ENCODE measurements at regions not wholly inside any gene's neighbourhood (a gene's known extent, or its start where the extent isn't known, plus 50 kb on each side); places are given as distances from the start of the nearest gene placed in this dataset.
"Not testable (repeated sequence)": the region's sequence is repeated elsewhere in the genome, so short reads cannot be mapped to it uniquely, and the experiment has no call there.

DNA sequence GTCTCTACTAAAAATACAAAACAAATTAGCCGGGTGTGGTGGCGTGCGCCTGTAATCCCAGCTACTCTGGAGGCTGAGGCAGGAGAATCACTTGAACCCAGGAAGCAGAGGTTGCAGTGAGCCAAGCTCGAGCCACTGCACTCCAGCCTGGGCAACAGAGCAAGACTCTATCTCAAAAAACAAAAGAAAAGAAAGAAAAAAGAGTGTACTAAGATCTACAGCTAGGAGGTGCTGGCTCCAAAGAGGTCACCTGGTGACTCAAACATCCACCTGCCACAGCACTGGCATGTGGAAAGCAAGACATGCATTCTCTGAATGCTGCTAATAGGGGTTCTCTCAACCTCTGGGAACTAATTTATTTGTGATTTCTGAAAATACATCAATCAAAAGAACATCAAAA, 167.5 kb upstream of the MARCKS start:
- DNase-seq: not testable (repeated sequence)

DNA sequence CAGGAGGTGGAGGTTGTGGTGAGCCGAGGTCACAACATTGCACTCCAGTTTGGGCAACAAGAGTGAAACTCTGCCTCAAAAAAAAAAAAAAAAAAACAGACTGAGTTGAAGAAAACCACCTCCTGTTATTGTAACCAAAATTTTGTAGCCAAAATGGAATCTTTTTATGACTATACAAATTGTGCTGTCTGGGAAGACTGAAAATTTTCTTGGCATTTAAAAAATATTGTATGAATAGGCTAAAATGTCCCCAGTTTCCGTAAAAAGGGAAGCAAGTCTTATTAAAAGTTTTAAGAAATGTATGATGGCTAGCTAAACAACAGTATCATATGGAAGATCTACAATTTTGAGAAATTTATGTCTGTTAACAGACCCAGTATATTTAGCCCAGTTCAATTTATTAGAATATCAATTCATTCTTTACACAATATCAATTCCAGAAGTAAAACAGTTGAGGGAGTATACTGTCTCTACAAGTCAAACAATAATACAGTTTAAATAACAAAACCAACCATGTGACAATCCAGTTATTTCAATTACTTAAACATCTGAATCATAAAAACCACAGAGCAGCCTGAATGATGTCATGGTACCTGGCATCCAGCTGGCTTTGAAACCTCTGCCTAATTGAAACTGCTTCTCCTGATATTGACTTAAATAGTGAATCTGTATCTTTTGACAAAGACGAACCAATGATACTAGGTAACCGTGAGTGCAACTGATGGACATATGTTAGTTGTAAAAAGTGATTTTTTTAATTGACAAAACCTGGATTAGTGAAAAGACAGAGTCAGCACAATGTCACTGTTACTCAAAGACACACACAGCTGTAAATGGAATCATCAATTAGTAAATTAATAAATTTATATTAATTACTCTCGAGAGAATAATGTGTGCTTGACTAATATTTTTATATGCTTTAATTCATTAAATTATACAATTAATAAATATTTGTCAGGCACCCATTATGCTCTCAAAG, 166.6 kb upstream of the MARCKS start:
- peak; percentile 85 for DNase-seq

DNA sequence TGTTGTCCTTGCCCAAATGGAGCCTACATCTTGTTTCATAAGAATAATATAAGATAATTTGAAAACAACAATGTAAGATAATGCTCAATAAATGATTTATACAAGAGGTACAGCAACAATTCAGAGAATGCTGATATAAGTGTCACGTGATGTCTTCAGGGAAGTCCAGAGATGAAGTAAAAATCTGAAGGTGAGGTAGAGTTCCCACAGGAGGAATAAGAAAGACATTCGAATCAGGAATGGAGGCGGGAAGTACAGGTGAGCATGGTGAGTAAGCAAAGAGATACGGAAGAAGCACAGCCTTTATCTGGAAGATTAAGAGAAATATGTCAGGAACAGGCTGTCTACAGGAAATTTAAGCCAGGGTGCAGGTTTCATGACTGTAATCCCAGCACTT, 165.9 kb upstream of the MARCKS start:
- no peak for DNase-seq

DNA sequence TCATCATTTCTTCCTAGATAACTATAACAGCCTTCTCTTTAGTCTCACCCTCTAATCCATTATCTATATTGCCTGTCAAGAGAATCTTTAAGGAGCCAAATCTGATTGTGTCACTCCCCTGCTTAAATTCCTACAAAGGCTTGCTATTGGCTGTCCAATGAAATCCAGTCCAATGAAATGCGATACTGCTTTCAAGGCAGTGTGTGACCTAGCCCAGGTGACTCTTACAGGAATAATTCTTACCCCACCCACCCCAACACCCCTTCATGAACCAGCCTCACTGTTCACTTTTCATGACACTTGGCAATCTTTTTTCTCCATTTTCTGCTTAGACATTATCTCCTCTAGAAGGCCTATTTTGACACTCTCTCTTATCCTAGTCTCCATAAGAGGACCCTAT, 163.3 kb upstream of the MARCKS start:
- no peak for DNase-seq

DNA sequence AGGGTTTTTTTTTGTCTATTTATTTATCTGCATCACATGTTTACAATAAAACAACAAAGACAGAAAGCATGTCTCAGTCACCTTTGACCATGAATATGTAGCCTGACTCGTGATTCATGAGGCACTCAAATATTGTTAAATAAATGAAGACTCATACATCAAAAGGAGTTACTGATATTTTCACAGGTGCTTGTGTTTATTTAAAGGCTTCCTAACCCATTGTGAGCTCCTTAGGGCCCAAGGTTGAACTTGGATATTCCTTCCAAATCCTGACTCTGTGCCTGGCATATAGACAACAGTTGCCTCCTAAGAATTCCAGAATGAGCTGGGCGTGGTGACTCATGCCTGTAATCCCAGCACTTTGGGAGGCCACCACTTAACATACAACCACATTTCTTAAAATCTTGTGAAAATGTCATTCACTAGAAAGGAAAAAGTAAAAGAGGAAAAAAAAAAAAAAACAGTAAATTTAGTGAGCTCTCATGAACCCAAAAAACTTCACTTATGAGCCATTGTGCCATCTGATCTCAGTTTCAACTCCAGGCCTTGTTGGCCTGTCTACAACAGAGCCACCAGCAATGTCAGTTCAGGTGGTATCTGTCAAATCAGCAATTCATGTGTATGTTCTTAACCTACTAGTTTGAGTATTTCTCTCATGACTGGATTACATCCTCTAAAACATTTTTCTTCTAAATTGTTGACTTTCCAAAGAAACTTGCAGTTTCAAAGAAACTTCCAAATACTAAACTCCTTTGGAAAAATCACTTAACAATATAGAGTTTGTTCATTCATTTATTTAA, 162.7 kb upstream of the MARCKS start:
- peak; percentile 62 for DNase-seq

- DNase-seq: peak; percentile 86
Measured at GRCh38 chr6:113695516-113695915, 161.6 kb upstream of the MARCKS start.

DNA sequence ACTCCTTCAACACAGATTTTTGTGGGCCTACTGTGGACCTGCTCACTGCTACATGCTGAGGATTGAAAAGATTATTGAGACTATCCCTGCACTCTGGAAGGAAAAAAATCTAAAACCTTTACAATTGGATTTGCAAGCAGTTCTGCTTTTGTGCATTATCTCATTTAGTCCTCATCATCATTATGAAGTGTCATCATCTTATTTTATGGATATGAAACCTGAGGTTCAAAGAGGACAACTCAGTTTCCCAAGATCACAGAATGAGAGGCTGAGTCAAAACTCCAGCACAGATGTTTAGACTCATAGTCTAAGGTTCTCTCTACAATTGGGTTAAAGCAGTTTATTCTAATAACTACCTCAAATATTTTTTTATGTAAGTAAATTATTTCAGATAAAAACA, 160.2 kb upstream of the MARCKS start:
- no peak for DNase-seq

GRCh38 chr6:113697632-113698410, 159.3 kb upstream of the MARCKS start:
- DNase-seq: peak; percentile 90

DNA sequence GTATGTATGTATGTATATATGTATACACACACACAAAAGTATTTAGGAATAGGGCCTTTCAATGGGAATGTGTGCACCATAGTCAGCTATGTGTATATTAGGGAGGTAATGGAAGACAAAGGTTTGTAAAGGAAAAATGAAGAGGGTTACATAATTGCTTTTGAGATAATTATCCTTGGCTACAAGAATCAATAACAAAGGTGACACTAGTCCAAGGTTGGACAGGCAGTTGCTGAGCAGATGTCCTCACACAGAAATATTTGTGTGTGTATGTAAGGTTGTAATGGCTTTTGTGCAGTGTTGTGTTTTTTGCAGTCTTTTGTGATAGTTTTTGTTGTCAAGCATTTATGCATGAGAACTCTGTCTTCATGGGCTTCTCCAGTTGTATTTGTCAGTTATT, 157.9 kb upstream of the MARCKS start:
- no peak for DNase-seq

GRCh38 chr6:113701552-113702254, 155.4 kb upstream of the MARCKS start:
- no peak for DNase-seq

- no peak for DNase-seq
Measured at GRCh38 chr6:113707194-113707593, 150.0 kb upstream of the MARCKS start.

GRCh38 chr6:113709936-113710509, 147.1 kb upstream of the MARCKS start:
- DNase-seq: no peak

GRCh38 chr6:113713665-113714064, 143.5 kb upstream of the MARCKS start:
- no peak for DNase-seq

GRCh38 chr6:113718588-113718987, 138.6 kb upstream of the MARCKS start:
- DNase-seq: no peak

GRCh38 chr6:113719064-113719463, 138.1 kb upstream of the MARCKS start:
- DNase-seq: no peak

DNA sequence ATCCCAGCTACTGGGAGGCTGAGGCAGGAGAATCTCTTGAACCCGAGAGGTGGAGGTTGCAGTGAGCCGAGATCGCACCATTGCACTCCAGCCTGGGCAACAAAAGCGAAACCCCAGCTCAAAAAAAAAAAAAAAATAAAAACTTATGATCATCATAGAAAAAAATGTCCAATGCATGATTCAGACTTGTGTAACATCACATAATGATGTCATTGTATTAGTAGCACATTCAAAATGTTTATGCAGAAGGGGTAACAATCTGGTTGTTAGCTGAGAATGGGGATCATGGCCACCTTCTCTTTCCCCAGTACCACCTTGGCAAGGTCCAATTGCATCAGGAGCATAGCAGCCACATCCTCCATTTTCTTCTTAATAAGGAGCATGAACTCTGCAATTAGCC, 137.6 kb upstream of the MARCKS start:
- DNase-seq: peak; percentile 40

GRCh38 chr6:113723182-113723581, 134.0 kb upstream of the MARCKS start:
- no peak for DNase-seq

- not testable (repeated sequence) for DNase-seq
Measured at GRCh38 chr6:113724927-113725326, 132.2 kb upstream of the MARCKS start.

DNA sequence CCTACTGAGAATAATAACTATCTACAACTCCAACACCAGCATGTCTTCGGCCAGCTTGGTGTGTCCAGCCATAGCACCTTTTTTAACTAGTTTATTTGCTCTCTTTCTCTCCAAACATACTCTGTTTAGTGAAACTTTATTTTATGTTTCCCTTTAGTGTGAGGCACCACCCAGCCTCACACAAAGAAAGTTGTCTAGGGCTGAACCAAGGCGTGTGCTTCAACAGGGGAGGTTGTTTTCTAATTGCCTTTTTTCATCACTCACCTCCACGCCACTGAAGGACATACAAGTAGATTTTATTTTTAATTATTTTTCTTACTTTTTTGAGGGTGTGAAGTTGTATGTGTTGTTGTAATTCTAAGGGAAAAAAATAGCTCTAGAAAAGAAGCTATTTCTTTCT, 125.6 kb upstream of the MARCKS start:
- DNase-seq: no peak

GRCh38 chr6:113732384-113732966, 124.7 kb upstream of the MARCKS start:
- no peak for DNase-seq

- peak; percentile 46 for DNase-seq
Measured at GRCh38 chr6:113733381-113733780, 123.8 kb upstream of the MARCKS start.

Data from fibroblast of skin of abdomen (primary cell).